SK-N-SH (cell line): ENCODE measurements at regions not wholly inside any gene's neighbourhood (a gene's known extent, or its start where the extent isn't known, plus 50 kb on each side); places are given as distances from the start of the nearest gene placed in this dataset.

ENCODE experiments used
- CTCF ChIA-PET: fragments of 300-600, 350-600 bp; formaldehyde crosslinking; extraction: SDS; loops from one replicate; lab custom pipeline; 2021; lab: Yijun Ruan, JAX
- POLR2A ChIA-PET: fragments of 350-600 bp; sonication (Branson Sonifier 250); formaldehyde crosslinking; extraction: SDS; loops from one replicate; lab custom pipeline; 2020; ENCODE audit warnings: antibody characterized with exemption, inconsistent platforms; lab: Yijun Ruan, JAX
- DNase-seq: peaks from one replicate; pipeline ENCODE4 v3.0.0; 2012
- H2AFZ ChIP-seq: fragments of 200-600 bp; sonication (generic); 2 replicates; pipeline ENCODE4 v1.8.1; 2016; ENCODE audit warnings: antibody characterized with exemption, mild to moderate bottlenecking, low read depth
- H3F3A ChIP-seq: fragments of 200-600 bp; sonication (generic); replicated peaks from 2 replicates; pipeline ENCODE3; 2016; ENCODE audit warnings: antibody characterized with exemption, mild to moderate bottlenecking; ENCODE audit not compliant: insufficient read depth
- H3K27ac ChIP-seq, 2 experiments: fragments of 200-500 bp in 1 of 2; fragments of 200-600 bp in 1 of 2; sonication (Bioruptor generic) in 1 of 2; sonication (generic), shearing (Covaris generic) in 1 of 2; 2 replicates each; pipeline versions ENCODE4 v1.5.1 to v1.6.1; 2014 to 2016; ENCODE audit warnings: low read depth in 2 of 2, inconsistent platforms in 1 of 2, low read length in 1 of 2, mild to moderate bottlenecking in 1 of 2, mixed read lengths in 1 of 2
- H3K27me3 ChIP-seq: fragments of 200-600 bp; sonication (generic), shearing (Covaris generic); 2 replicates; pipeline ENCODE4 v1.6.1; 2016; ENCODE audit warnings: mixed run types; ENCODE audit not compliant: insufficient read depth
- H3K36me3 ChIP-seq, 2 experiments: fragments of 200-500 bp in 1 of 2; fragments of 200-600 bp in 1 of 2; sonication (Bioruptor generic) in 1 of 2; sonication (generic) in 1 of 2; replicated peaks in 1 of 2; 2 replicates each; pipeline versions ENCODE3 to v1.5.1; 2014 to 2016; ENCODE audit warnings: low read length in 1 of 2, mild to moderate bottlenecking in 1 of 2; ENCODE audit not compliant: insufficient read depth in 2 of 2, control insufficient read depth in 1 of 2
- H3K4me1 ChIP-seq, 2 experiments: fragments of 200-500 bp in 1 of 2; fragments of 200-600 bp in 1 of 2; sonication (Bioruptor generic) in 1 of 2; sonication (generic), shearing (Covaris generic) in 1 of 2; 2 replicates each; pipeline versions ENCODE4 v1.5.1 to v1.6.1; 2014 to 2016; ENCODE audit warnings: low read depth in 1 of 2, low read length in 1 of 2, mixed run types in 1 of 2; ENCODE audit not compliant: insufficient read depth in 2 of 2, control insufficient read depth in 1 of 2
- H3K4me2 ChIP-seq: fragments of 200-600 bp; sonication (generic), shearing (Covaris generic); 2 replicates; pipeline ENCODE4 v1.6.1; 2017; ENCODE audit warnings: mixed run types
- H3K4me3 ChIP-seq, 2 experiments: fragments of 200-500 bp in 1 of 2; fragments of 200-600 bp in 1 of 2; sonication (Bioruptor generic) in 1 of 2; sonication (generic), shearing (Covaris generic) in 1 of 2; 2 replicates each; pipeline versions ENCODE4 v1.5.1 to v1.8.1; 2014 to 2016; ENCODE audit warnings: low read depth in 2 of 2, inconsistent platforms in 1 of 2, low read length in 1 of 2, mild to moderate bottlenecking in 1 of 2, mixed read lengths in 1 of 2, moderate library complexity in 1 of 2
- H3K79me2 ChIP-seq: fragments of 200-600 bp; sonication (generic); 2 replicates; pipeline ENCODE4 v1.8.1; 2017; ENCODE audit warnings: mild to moderate bottlenecking; ENCODE audit not compliant: insufficient read depth
- H3K9ac ChIP-seq: fragments of 200-600 bp; sonication (generic); 2 replicates; pipeline ENCODE4 v1.6.1; 2017; ENCODE audit warnings: mixed run types
- H3K9me2 ChIP-seq: fragments of 200-600 bp; sonication (generic); 2 replicates; pipeline ENCODE4 v1.6.1; 2017; ENCODE audit warnings: mixed run types
- H3K9me3 ChIP-seq: fragments of 200-600 bp; sonication (generic); 2 replicates; pipeline ENCODE4 v1.6.1; 2017; ENCODE audit warnings: mixed run types, mild to moderate bottlenecking, moderate library complexity
- H4K20me1 ChIP-seq: fragments of 200-600 bp; sonication (generic); 2 replicates; pipeline ENCODE4 v1.6.1; 2017; ENCODE audit warnings: mild to moderate bottlenecking, mixed run types; ENCODE audit not compliant: insufficient read depth
- CHD2 ChIP-seq: fragments of 150-350 bp; IDR thresholded peaks from 2 replicates; pipeline ENCODE4 v1.6.1; 2018; ENCODE audit warnings: low read length; ENCODE audit not compliant: partially characterized antibody
- EP300 ChIP-seq, 2 experiments: IDR thresholded peaks; 2 replicates each; pipeline versions ENCODE4 v1.4.0 to v1.6.1; 2012; ENCODE audit warnings: borderline replicate concordance in 1 of 2, low read depth in 1 of 2, low read length in 1 of 2
- EZH2phosphoT487 ChIP-seq: fragments of 200-600 bp; sonication (generic); IDR thresholded peaks from 2 replicates; pipeline ENCODE4 v1.6.1; 2017; ENCODE audit warnings: low read depth, mixed run types, mild to moderate bottlenecking, antibody characterized with exemption, moderate library complexity, borderline replicate concordance
- FOXM1 ChIP-seq: IDR thresholded peaks from 2 replicates; pipeline ENCODE4 v1.4.0; 2012; ENCODE audit warnings: low read depth, mild to moderate bottlenecking
- GATA2 ChIP-seq: sonication (generic); formaldehyde crosslinking; IDR thresholded peaks from 2 replicates; pipeline ENCODE4 v1.5.0; 2020; ENCODE audit warnings: mild to moderate bottlenecking, missing genetic modification reagents
- MEF2A ChIP-seq: IDR thresholded peaks from 2 replicates; pipeline ENCODE4 v1.4.0; 2012; ENCODE audit warnings: low read depth, borderline replicate concordance
- NFIC ChIP-seq: IDR thresholded peaks from 2 replicates; pipeline ENCODE4 v1.4.0; 2012; ENCODE audit warnings: borderline replicate concordance
- POLR2AphosphoS5 ChIP-seq: IDR thresholded peaks from 2 replicates; pipeline ENCODE4 v1.6.1; 2012; ENCODE audit warnings: low read depth, low read length
- RAD21 ChIP-seq: IDR thresholded peaks from 2 replicates; pipeline ENCODE4 v1.6.1; 2012; ENCODE audit warnings: mild to moderate bottlenecking, low read length
- RCOR1 ChIP-seq: fragments of 150-350 bp; IDR thresholded peaks from 2 replicates; pipeline ENCODE4 v1.6.1; 2017; ENCODE audit warnings: antibody characterized with exemption, low read length
- SIN3A ChIP-seq: IDR thresholded peaks from 2 replicates; pipeline ENCODE4 v1.6.1; 2012; ENCODE audit warnings: low read depth, mild to moderate bottlenecking, low read length, moderate library complexity, borderline replicate concordance
- TAF1 ChIP-seq: IDR thresholded peaks from 2 replicates; pipeline ENCODE4 v1.6.1; 2012; ENCODE audit warnings: low read depth, mild to moderate bottlenecking, low read length, moderate library complexity, borderline replicate concordance
- TCF12 ChIP-seq: IDR thresholded peaks from 2 replicates; pipeline ENCODE4 v1.4.0; 2012
- YY1 ChIP-seq: IDR thresholded peaks from 2 replicates; pipeline ENCODE4 v1.4.0; 2012; ENCODE audit warnings: low read depth, mild to moderate bottlenecking
- WGBS: methylation state at CpG from one replicate; pipeline ENCODE4 v1.1.6; 2017; ENCODE audit warnings: low lambda C conversion rate; 5-methylcytosine and 5-hydroxymethylcytosine counted together
- TF ChIP-seq, protein P1 (sequence below): IDR thresholded peaks from 2 replicates; pipeline ENCODE4 v1.6.1; 2012; ENCODE audit warnings: mild to moderate bottlenecking, low read depth, low read length, moderate library complexity
- TF ChIP-seq, protein P2 (sequence below): fragments of 150-350 bp; IDR thresholded peaks from 2 replicates; pipeline ENCODE4 v1.6.1; 2016; ENCODE audit warnings: mild to moderate bottlenecking, low read depth, low read length
- TF ChIP-seq, protein P3 (sequence below): IDR thresholded peaks from 2 replicates; pipeline ENCODE4 v1.4.0; 2012; ENCODE audit warnings: low read depth, borderline replicate concordance

DNA sequence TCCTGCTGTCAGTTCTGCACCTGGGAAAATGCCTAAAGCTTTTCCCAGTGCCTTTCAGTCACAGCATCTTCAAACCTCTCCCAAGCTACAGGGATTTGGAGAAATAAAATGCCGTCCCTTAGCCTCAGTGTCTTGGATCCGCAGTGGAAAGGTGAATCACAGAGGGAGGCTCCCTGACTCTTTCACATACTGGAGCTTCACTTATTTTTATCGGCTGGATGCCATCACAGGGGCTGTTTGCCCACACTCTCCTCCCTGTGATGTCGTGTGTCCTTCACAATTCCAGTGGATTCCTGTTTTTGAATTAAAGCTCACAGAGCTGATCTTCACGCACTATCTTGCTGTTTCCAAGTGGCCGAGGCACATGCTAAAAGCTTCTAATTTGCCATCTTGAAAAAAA lies 1303.1 kb upstream of the DDX18 start:
- no peaks in the 10 kb centered on the region for H4K20me1 ChIP-seq
- H3K9me3 ChIP-seq, result no peaks in the 10 kb centered on the region; the same call in 1 of the 2 replicates
- no peaks in the 10 kb centered on the region; a peak in 1 of 4 replicates for H3K4me1 ChIP-seq
- no peak overlapping the region for H3K4me2 ChIP-seq
- ChIA-PET CTCF (interaction anchor here (0.5 to 1.7 kb wide), 6 partner anchors 9 to 1492 kb away, joined by 3 to 5 read pairs (median 3); no protein-coding TSS in a partner anchor), POLR2A (no interaction called here)
- WGBS, result 21% methylated on average over 6 of the region's 6 CpGs
- no peak overlapping the region for H2AFZ ChIP-seq
- H3K27me3 ChIP-seq, result no peaks in the 10 kb centered on the region
- H3K36me3 ChIP-seq, result no peaks in the 10 kb centered on the region
- H3K27ac ChIP-seq, result no peak overlapping the region
- H3K4me3 ChIP-seq, result no peak overlapping the region
- no peaks in the 10 kb centered on the region for H3K79me2 ChIP-seq
- H3K9ac ChIP-seq, result no peak overlapping the region
- H3K9me2 ChIP-seq, result no peaks in the 10 kb centered on the region
- DNase-seq, result no peak
- H3F3A ChIP-seq, result no peaks in the 10 kb centered on the region
- TF ChIP-seq RCOR1 (no peak), EP300 (IDR thresholded peaks at IDR 0.05; ENCODE audit: borderline replicate concordance in 1 of 2, low read depth in 1 of 2, low read length in 1 of 2) (no peak), FOXM1 (no peak), SIN3A (no peak), MEF2A (no peak), TCF12 (no peak), EZH2phosphoT487 (no peak), GATA2 (CRISPR knock-in tag) (no peak), RAD21 (no peak), TAF1 (no peak)
- TF ChIP-seq, protein P1, sequence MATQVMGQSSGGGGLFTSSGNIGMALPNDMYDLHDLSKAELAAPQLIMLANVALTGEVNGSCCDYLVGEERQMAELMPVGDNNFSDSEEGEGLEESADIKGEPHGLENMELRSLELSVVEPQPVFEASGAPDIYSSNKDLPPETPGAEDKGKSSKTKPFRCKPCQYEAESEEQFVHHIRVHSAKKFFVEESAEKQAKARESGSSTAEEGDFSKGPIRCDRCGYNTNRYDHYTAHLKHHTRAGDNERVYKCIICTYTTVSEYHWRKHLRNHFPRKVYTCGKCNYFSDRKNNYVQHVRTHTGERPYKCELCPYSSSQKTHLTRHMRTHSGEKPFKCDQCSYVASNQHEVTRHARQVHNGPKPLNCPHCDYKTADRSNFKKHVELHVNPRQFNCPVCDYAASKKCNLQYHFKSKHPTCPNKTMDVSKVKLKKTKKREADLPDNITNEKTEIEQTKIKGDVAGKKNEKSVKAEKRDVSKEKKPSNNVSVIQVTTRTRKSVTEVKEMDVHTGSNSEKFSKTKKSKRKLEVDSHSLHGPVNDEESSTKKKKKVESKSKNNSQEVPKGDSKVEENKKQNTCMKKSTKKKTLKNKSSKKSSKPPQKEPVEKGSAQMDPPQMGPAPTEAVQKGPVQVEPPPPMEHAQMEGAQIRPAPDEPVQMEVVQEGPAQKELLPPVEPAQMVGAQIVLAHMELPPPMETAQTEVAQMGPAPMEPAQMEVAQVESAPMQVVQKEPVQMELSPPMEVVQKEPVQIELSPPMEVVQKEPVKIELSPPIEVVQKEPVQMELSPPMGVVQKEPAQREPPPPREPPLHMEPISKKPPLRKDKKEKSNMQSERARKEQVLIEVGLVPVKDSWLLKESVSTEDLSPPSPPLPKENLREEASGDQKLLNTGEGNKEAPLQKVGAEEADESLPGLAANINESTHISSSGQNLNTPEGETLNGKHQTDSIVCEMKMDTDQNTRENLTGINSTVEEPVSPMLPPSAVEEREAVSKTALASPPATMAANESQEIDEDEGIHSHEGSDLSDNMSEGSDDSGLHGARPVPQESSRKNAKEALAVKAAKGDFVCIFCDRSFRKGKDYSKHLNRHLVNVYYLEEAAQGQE, result no peak
- TF ChIP-seq, protein P2, sequence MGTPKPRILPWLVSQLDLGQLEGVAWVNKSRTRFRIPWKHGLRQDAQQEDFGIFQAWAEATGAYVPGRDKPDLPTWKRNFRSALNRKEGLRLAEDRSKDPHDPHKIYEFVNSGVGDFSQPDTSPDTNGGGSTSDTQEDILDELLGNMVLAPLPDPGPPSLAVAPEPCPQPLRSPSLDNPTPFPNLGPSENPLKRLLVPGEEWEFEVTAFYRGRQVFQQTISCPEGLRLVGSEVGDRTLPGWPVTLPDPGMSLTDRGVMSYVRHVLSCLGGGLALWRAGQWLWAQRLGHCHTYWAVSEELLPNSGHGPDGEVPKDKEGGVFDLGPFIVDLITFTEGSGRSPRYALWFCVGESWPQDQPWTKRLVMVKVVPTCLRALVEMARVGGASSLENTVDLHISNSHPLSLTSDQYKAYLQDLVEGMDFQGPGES, result no peak

DNA sequence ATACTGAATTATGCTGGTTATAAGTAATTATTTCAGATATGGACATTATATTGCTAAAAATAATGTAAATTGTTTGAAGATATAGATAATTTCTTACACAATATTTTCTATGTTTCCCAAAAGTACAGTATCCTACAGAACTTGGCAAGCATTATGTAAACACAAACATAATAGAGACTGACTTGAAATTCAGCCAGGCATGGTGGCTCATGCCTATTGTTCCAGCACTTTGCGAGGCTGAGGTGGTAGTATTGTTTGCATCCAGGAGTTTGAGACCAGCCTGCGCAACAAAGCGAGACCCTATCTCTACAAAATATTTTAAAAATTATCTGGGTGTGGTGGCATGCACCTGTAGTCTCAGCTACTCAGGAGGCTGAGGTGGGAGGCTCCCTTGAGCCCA lies 1300.5 kb upstream of the DDX18 start:
- Histone ChIP-seq H3K4me2 (no peak overlapping the region), H3K27ac (no peak overlapping the region), H3K9me2 (no peaks in the 10 kb centered on the region), H3K9ac (no peak overlapping the region), H3K79me2 (no peaks in the 10 kb centered on the region), H3K4me1 (no peaks in the 10 kb centered on the region; a peak in 1 of 4 replicates), H3F3A (no peaks in the 10 kb centered on the region), H3K27me3 (no peaks in the 10 kb centered on the region), H3K36me3 (no peaks in the 10 kb centered on the region), H4K20me1 (no peaks in the 10 kb centered on the region), H3K4me3 (no peak overlapping the region), H3K9me3 (no peaks in the 10 kb centered on the region; the same call in 1 of the 2 replicates), H2AFZ (no peak overlapping the region)
- ChIA-PET POLR2A (no interaction called here), CTCF (no interaction called here)
- WGBS, result 22% methylated on average over 3 of the region's 3 CpGs
- no peak for DNase-seq
- TF ChIP-seq, protein P3, sequence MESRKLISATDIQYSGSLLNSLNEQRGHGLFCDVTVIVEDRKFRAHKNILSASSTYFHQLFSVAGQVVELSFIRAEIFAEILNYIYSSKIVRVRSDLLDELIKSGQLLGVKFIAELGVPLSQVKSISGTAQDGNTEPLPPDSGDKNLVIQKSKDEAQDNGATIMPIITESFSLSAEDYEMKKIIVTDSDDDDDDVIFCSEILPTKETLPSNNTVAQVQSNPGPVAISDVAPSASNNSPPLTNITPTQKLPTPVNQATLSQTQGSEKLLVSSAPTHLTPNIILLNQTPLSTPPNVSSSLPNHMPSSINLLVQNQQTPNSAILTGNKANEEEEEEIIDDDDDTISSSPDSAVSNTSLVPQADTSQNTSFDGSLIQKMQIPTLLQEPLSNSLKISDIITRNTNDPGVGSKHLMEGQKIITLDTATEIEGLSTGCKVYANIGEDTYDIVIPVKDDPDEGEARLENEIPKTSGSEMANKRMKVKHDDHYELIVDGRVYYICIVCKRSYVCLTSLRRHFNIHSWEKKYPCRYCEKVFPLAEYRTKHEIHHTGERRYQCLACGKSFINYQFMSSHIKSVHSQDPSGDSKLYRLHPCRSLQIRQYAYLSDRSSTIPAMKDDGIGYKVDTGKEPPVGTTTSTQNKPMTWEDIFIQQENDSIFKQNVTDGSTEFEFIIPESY, result no peak
- no peak for TF ChIP-seq SIN3A
- TF ChIP-seq, protein P2, result no peak
- TF ChIP-seq MEF2A, result no peak
- no peak for TF ChIP-seq EP300 (IDR thresholded peaks at IDR 0.05; ENCODE audit: borderline replicate concordance in 1 of 2, low read depth in 1 of 2, low read length in 1 of 2)
- TF ChIP-seq YY1, result no peak
- TF ChIP-seq CHD2, result no peak
- no peak for TF ChIP-seq POLR2AphosphoS5
- no peak for TF ChIP-seq NFIC
